Natural killer cell (primary cell): ENCODE measurements at regions not wholly inside any gene's neighbourhood (a gene's known extent, or its start where the extent isn't known, plus 50 kb on each side); places are given as distances from the start of the nearest gene placed in this dataset.
A peak's percentile ranks its signal among the peaks of the same experiment; 100 is the strongest.

Experiments used
- ATAC-seq, 3 donors: fragments of 150-1000 bp in 2 of 3; fragments of 200-7000 bp in 1 of 3; cut with Tn5 transposase; 1 replicate in 1 of 3; 2 replicates in 2 of 3; pipeline ENCODE4 v1.10.0; 2021; ENCODE audit warnings: mild to moderate bottlenecking in 2 of 3, moderate library complexity in 2 of 3
- DNase-seq, 2 donors: peaks; one replicate each; pipeline versions ENCODE4 v3.0.0 to v3.0.0-alpha.2; 2013 to 2021; ENCODE audit warnings: mixed read lengths in 1 of 2
- H3K27ac ChIP-seq: one replicate; pipeline ENCODE4 v1.5.1; 2013; ENCODE audit warnings: mild to moderate bottlenecking, low read length
- H3K27me3 ChIP-seq: one replicate; pipeline ENCODE4 v1.6.1; 2013; ENCODE audit warnings: low read length; ENCODE audit not compliant: control insufficient read depth, insufficient read depth
- H3K36me3 ChIP-seq: one replicate; pipeline ENCODE4 v1.6.1; 2013; ENCODE audit warnings: low read length; ENCODE audit not compliant: control insufficient read depth, insufficient read depth
- H3K4me1 ChIP-seq: one replicate; pipeline ENCODE4 v1.6.1; 2013; ENCODE audit warnings: low read length; ENCODE audit not compliant: control insufficient read depth, insufficient read depth
- H3K4me3 ChIP-seq: one replicate; pipeline ENCODE4 v1.5.1; 2013; ENCODE audit warnings: low read length
- H3K9me3 ChIP-seq: one replicate; pipeline ENCODE4 v1.6.1; 2013; ENCODE audit warnings: low read length; ENCODE audit not compliant: control insufficient read depth, insufficient read depth
- H3K27ac Mint-ChIP-seq, 2 donors: one replicate each; pipeline ENCODE4 v1.8.0; 2022; ENCODE audit warnings: mild to moderate bottlenecking in 2 of 2, mixed read lengths in 2 of 2, moderate library complexity in 1 of 2
- H3K27me3 Mint-ChIP-seq, 2 donors: one replicate each; pipeline ENCODE4 v1.8.0; 2022; ENCODE audit warnings: low read depth in 2 of 2, mixed read lengths in 2 of 2
- H3K36me3 Mint-ChIP-seq: one replicate; pipeline ENCODE4 v1.8.0; 2022; ENCODE audit warnings: mixed read lengths
- H3K4me1 Mint-ChIP-seq, 2 donors: one replicate each; pipeline ENCODE4 v1.8.0; 2022; ENCODE audit warnings: mixed read lengths in 2 of 2
- H3K4me3 Mint-ChIP-seq: one replicate; pipeline ENCODE4 v1.8.0; 2022; ENCODE audit warnings: mild to moderate bottlenecking, moderate library complexity, mixed read lengths
- H3K9me3 Mint-ChIP-seq, 2 donors: one replicate each; pipeline ENCODE4 v1.8.0; 2022; ENCODE audit warnings: mixed read lengths in 2 of 2
- CTCF ChIP-seq: fragments of 200-600 bp; IDR thresholded peaks from one replicate; pipeline ENCODE4 v1.8.0; 2022; ENCODE audit warnings: antibody characterized with exemption
- WGBS: methylation state at CpG from one replicate; pipeline ENCODE4 v1.1.7; 2013; ENCODE audit warnings: missing lambda C conversion rate; ENCODE audit not compliant: insufficient coverage; 5-methylcytosine and 5-hydroxymethylcytosine counted together
- intact Hi-C: fragments of 100-400 bp; cut with micrococcal nuclease; formaldehyde crosslinking; loops from one replicate; pipeline ENCODE4 v1.14.2; 2022

GRCh38 chr6:28707387-28708282 is 182.0 kb downstream of the GPX5 start:
- peaks cover 0 to 6% of the 10 kb centered on the region in 2 donors for H3K4me1 Mint-ChIP-seq
- no peak for DNase-seq
- Histone ChIP-seq H3K4me1 (peaks cover 7% of the 10 kb centered on the region), H3K9me3 (peaks cover 18% of the 10 kb centered on the region), H3K27ac (no peak overlapping the region), H3K27me3 (peaks cover 35% of the 10 kb centered on the region), H3K4me3 (no peak overlapping the region), H3K36me3 (no peaks in the 10 kb centered on the region)
- H3K36me3 Mint-ChIP-seq: peaks cover 31% of the 10 kb centered on the region
- no peak for TF ChIP-seq CTCF
- WGBS: 78% methylated on average over 5 of the region's 6 CpGs
- ATAC-seq: no peak
- H3K4me3 Mint-ChIP-seq: no peak overlapping the region
- no peak overlapping the region for H3K27ac Mint-ChIP-seq
- peaks cover 32 to 74% of the 10 kb centered on the region in 2 donors for H3K27me3 Mint-ChIP-seq
- peaks cover 7 to 15% of the 10 kb centered on the region in 2 donors for H3K9me3 Mint-ChIP-seq
- intact Hi-C loops: no loop called here

GRCh38 chr6:28709478-28710349 is 184.0 kb downstream of the GPX5 start:
- Histone ChIP-seq H3K27me3 (peaks cover 32% of the 10 kb centered on the region), H3K4me3 (no peak overlapping the region), H3K9me3 (peaks cover 18% of the 10 kb centered on the region), H3K36me3 (no peaks in the 10 kb centered on the region), H3K27ac (no peak overlapping the region), H3K4me1 (peaks cover 7% of the 10 kb centered on the region)
- H3K27me3 Mint-ChIP-seq: peaks cover 25 to 60% of the 10 kb centered on the region in 2 donors
- H3K4me3 Mint-ChIP-seq: peak overlapping the region; percentile 11
- ATAC-seq (no peak), DNase-seq (no peak)
- no peak for TF ChIP-seq CTCF
- H3K9me3 Mint-ChIP-seq: peaks cover 5 to 15% of the 10 kb centered on the region in 2 donors
- intact Hi-C loops: no loop called here
- no peak overlapping the region for H3K27ac Mint-ChIP-seq
- WGBS: 9% methylated on average over 30 of the region's 30 CpGs
- peaks cover 23% of the 10 kb centered on the region for H3K36me3 Mint-ChIP-seq
- H3K4me1 Mint-ChIP-seq: peaks cover 0 to 6% of the 10 kb centered on the region in 2 donors

- Mint-ChIP-seq H3K36me3 (peaks cover 23% of the 10 kb centered on the region), H3K9me3 (peaks cover 5 to 15% of the 10 kb centered on the region in 2 donors), H3K4me3 (no peak overlapping the region), H3K27ac (no peak overlapping the region), H3K27me3 (peaks cover 25 to 51% of the 10 kb centered on the region in 2 donors), H3K4me1 (peaks cover 0 to 6% of the 10 kb centered on the region in 2 donors)
- Histone ChIP-seq H3K27ac (no peak overlapping the region), H3K27me3 (peaks cover 30% of the 10 kb centered on the region), H3K4me1 (peaks cover 7% of the 10 kb centered on the region), H3K36me3 (no peaks in the 10 kb centered on the region), H3K9me3 (peaks cover 18% of the 10 kb centered on the region), H3K4me3 (no peak overlapping the region)
- 51% methylated on average over 16 of the region's 16 CpGs for WGBS
- DNase-seq (no peak), ATAC-seq (peak in 1 of 3 donors; percentile 28)
- intact Hi-C loops: no loop called here
- no peak for TF ChIP-seq CTCF
These were observed 184.9 kb downstream of the GPX5 start for GRCh38 chr6:28710466-28711191.
